Heart right ventricle (tissue), 16 donors: ENCODE measurements at regions not wholly inside any gene's neighbourhood (a gene's known extent, or its start where the extent isn't known, plus 50 kb on each side); places are given as distances from the start of the nearest gene placed in this dataset.
"Not testable (repeated sequence)": the region's sequence is repeated elsewhere in the genome, so short reads cannot be mapped to it uniquely, and the experiment has no call there.

Experiments used
- ATAC-seq, 8 donors: fragments of 200-7000 bp; cut with Tn5 transposase; one replicate each; pipeline ENCODE4 v1.9.1; 2020; ENCODE audit warnings: mild to moderate bottlenecking in 8 of 8, moderate library complexity in 8 of 8, moderate number of reproducible peaks in 1 of 8
- DNase-seq, 2 donors: peaks; one replicate each; pipeline ENCODE4 v3.0.0-alpha.2; 2020
- H3K27ac ChIP-seq, 10 donors: fragments of 200-600 bp; sonication (generic) in 2 of 10; one replicate each; pipeline versions ENCODE4 v1.5.0 to v1.8.0; 2020 to 2022; ENCODE audit warnings: mild to moderate bottlenecking in 3 of 10
- H3K27me3 ChIP-seq, 7 donors: fragments of 200-600 bp; one replicate each; pipeline ENCODE4 v1.8.0; 2021 to 2022; ENCODE audit warnings: mild to moderate bottlenecking in 2 of 7
- H3K36me3 ChIP-seq, 9 donors: fragments of 200-600 bp; sonication (generic) in 1 of 9; one replicate each; pipeline versions ENCODE4 v1.5.0 to v1.8.0; 2020 to 2022; ENCODE audit warnings: mild to moderate bottlenecking in 2 of 9
- H3K4me1 ChIP-seq, 9 donors: fragments of 200-600 bp; sonication (generic) in 1 of 9; one replicate each; pipeline versions ENCODE4 v1.5.0 to v1.8.0; 2020 to 2022; ENCODE audit warnings: mild to moderate bottlenecking in 4 of 9
- H3K4me3 ChIP-seq, 10 donors: fragments of 200-600 bp; sonication (generic) in 2 of 10; one replicate each; pipeline versions ENCODE4 v1.5.0 to v1.8.0; 2020 to 2022; ENCODE audit warnings: mild to moderate bottlenecking in 7 of 10, moderate library complexity in 2 of 10
- H3K9me3 ChIP-seq, 11 donors: fragments of 200-600 bp in 10 of 11; sonication (generic) in 2 of 11; one replicate each; pipeline versions ENCODE4 v1.5.0 to v1.8.0; 2013 to 2022; ENCODE audit warnings: mild to moderate bottlenecking in 2 of 11, control low read depth in 1 of 11, moderate library complexity in 1 of 11
- WGBS, 2 donors: extraction: QIAGEN DNeasy Blood & Tissue Kit; methylation state at CpG; one replicate each; pipeline ENCODE4 v1.1.7; 2013; ENCODE audit warnings: inconsistent platforms in 1 of 2; 5-methylcytosine and 5-hydroxymethylcytosine counted together
- intact Hi-C, 10 donors: fragments of 100-400 bp; cut with DNase I; formaldehyde crosslinking; loops; one replicate each; pipeline versions ENCODE4 v1.11.1 to v1.14.2; 2022
- TF ChIP-seq, protein P1 (sequence below), 9 donors: fragments of 200-600 bp; sonication (generic) in 2 of 9; IDR thresholded peaks; one replicate each; pipeline versions ENCODE4 v1.5.0 to v1.8.0; 2021 to 2022; ENCODE audit warnings: antibody characterized with exemption in 9 of 9, mild to moderate bottlenecking in 5 of 9, moderate library complexity in 1 of 9
- donor health status: Arrhythmogenic right ventricular cardiomyopathy.
- donor health status: ischemic (EF 13 %, LVEDD 7.1; RV severe dilation, severe dysfunction).
- donor health status: healthy with polysubstance abuse.
- donor health status: DM: no; HTN: yes; CAD: no.
- donor health status: DM: no; HTN: no; CAD: no.
- donor health status: ischemic (EF 25% LVEDD 6.9; RV normal size, moderate dysfunction).
- donor health status: ischemic (EF 25% LVEDD 5.7; RV mildly dilated, moderate dysfunction).
- donor health status: healthy.
- donor health status: DM: yes; HTN: yes; CAD: no.
- donor health status: Ischemic cardiomyopathy.
- donor health status: ischemic (EF 35%, LVEDD 5.7; RV mildly dilated, moderate dysfunction).
- donor health status: nonischemic (EF 11% LVEDD 7.7; RV severe dilation, severe dysfunction).
- donor health status: DM: yes; HTN: yes; CAD: no.
- donor health status: PGD.
- donor health status: ischemic (EF 29% LVEDD 5.4; RV normal size, mild dysfunction).
- donor health status: nonischemic (EF 23%, LVEDD 6.1; RV moderate dilation, normal function).

DNA sequence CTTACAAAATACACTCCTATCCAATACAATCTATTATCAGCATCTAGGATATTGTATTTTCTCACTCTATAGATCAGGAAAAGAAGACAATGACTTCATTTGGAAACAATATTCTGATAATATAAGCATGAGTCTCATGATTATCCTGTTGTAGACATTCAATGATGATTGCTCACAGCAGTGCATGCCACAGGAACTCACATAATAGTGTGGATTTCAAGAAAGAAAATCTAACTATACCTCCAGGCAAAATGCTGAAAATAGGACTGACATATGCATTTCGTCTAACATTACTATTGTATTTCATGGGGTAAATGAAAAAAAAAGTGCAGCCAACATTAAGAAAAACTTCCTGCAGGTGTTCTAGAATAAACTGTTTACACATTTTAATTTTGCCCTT, 122.6 kb downstream of the POSTN start:
- WGBS, 2 donors = 83 to 85% methylated on average over 1 of the region's 1 CpG
- H3K9me3 ChIP-seq = no peaks in the 10 kb centered on the region
- H3K36me3 ChIP-seq = no peaks in the 10 kb centered on the region
- no peak for DNase-seq
- H3K4me1 ChIP-seq = no peaks in the 10 kb centered on the region
- no peak overlapping the region for H3K27ac ChIP-seq
- TF ChIP-seq, protein P1, sequence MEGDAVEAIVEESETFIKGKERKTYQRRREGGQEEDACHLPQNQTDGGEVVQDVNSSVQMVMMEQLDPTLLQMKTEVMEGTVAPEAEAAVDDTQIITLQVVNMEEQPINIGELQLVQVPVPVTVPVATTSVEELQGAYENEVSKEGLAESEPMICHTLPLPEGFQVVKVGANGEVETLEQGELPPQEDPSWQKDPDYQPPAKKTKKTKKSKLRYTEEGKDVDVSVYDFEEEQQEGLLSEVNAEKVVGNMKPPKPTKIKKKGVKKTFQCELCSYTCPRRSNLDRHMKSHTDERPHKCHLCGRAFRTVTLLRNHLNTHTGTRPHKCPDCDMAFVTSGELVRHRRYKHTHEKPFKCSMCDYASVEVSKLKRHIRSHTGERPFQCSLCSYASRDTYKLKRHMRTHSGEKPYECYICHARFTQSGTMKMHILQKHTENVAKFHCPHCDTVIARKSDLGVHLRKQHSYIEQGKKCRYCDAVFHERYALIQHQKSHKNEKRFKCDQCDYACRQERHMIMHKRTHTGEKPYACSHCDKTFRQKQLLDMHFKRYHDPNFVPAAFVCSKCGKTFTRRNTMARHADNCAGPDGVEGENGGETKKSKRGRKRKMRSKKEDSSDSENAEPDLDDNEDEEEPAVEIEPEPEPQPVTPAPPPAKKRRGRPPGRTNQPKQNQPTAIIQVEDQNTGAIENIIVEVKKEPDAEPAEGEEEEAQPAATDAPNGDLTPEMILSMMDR (IDR thresholded peaks at IDR 0.05) = no peak
- no peaks in the 10 kb centered on the region for H3K27me3 ChIP-seq
- intact Hi-C loops = no loop called here
- ATAC-seq = no peak
- H3K4me3 ChIP-seq = no peak overlapping the region

GRCh38 chr13:37475151-37475550, 123.4 kb downstream of the POSTN start:
- H3K27me3 ChIP-seq = no peaks in the 10 kb centered on the region
- H3K27ac ChIP-seq = no peak overlapping the region
- H3K36me3 ChIP-seq = no peaks in the 10 kb centered on the region
- no peaks in the 10 kb centered on the region for H3K4me1 ChIP-seq
- no peak overlapping the region for H3K4me3 ChIP-seq
- intact Hi-C loops = no loop called here
- TF ChIP-seq, protein P1 (IDR thresholded peaks at IDR 0.05) = no peak
- H3K9me3 ChIP-seq = no peaks in the 10 kb centered on the region
- DNase-seq = no peak
- 75 to 80% methylated on average over 2 of the region's 2 CpGs for WGBS, 2 donors
- no peak for ATAC-seq

- WGBS, 2 donors = 87 to 93% methylated on average over 5 of the region's 5 CpGs
- TF ChIP-seq, protein P1 (IDR thresholded peaks at IDR 0.05) = no peak
- Histone ChIP-seq H3K4me3 (no peak overlapping the region), H3K27me3 (no peaks in the 10 kb centered on the region), H3K4me1 (no peaks in the 10 kb centered on the region), H3K36me3 (no peaks in the 10 kb centered on the region), H3K9me3 (peaks cover 0 to 6% (median 0%) of the 10 kb centered on the region in 11 donors), H3K27ac (no peak overlapping the region)
- ATAC-seq (no peak), DNase-seq (no peak)
- intact Hi-C loops = no loop called here
These were observed 125.5 kb downstream of the POSTN start for GRCh38 chr13:37473035-37473434.

DNA sequence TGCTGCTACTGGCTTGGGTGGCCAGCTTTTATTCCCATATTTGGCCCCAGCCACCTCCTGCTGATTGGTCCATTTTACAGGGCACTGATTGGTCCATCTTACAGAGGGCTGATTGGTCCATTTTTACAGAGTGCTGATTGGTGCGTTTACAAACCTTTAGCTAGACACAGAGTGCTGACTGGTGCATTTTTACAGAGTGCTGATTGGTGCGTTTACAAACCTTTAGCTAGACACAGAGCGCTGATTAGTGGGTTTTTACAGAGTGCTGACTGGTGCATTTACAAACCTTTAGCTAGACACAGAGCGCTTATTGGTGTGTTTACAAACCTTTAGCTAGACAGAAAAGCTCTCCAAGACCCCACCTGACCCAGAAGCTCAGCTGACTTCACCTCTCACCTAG, 126.3 kb downstream of the POSTN start:
- 93 to 100% methylated on average over 3 to 4 of the region's 4 CpGs for WGBS, 2 donors
- H3K4me3 ChIP-seq, intact Hi-C loops, H3K27ac ChIP-seq, H3K4me1 ChIP-seq, H3K9me3 ChIP-seq, DNase-seq, H3K36me3 ChIP-seq, ATAC-seq, H3K27me3 ChIP-seq: not testable (repeated sequence)

DNA sequence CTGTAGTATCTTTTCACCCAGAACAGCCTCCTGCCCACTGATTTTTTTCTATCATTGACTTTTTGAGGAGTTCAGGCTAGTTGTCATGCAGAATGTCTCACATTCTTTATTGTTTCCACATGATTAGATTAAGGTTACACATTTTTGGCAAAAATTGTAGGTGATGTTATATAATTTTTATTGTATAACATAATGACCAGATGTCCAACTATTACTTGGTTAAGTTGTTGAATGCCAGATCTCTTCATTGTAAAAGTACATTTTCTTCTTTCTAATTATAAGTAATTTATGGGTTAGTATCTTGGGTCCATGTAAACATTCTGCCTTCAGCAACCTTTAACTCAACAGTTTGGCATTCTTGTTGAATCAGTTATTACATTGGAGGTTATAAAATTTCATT, 138.4 kb downstream of the POSTN start:
- ATAC-seq = no peak
- intact Hi-C loops = no loop called here
- Histone ChIP-seq H3K9me3 (peaks cover 0 to 4% (median 0%) of the 10 kb centered on the region in 11 donors), H3K4me3 (no peak overlapping the region), H3K27ac (no peak overlapping the region), H3K36me3 (no peaks in the 10 kb centered on the region), H3K27me3 (no peaks in the 10 kb centered on the region), H3K4me1 (no peaks in the 10 kb centered on the region)
- TF ChIP-seq, protein P1 (IDR thresholded peaks at IDR 0.05) = no peak
- DNase-seq = no peak
